Activated CD8-positive, alpha-beta T cell treated with anti-CD3 and anti-CD28 coated beads for 36 hours (primary cell): ENCODE measurements at regions not wholly inside any gene's neighbourhood (a gene's known extent, or its start where the extent isn't known, plus 50 kb on each side); places are given as distances from the start of the nearest gene placed in this dataset.

Experiments used
- ATAC-seq: fragments of 200-7000 bp; cut with Tn5 transposase; one replicate; pipeline ENCODE4 v1.10.0; 2021; ENCODE audit warnings: mild to moderate bottlenecking, moderate library complexity
- CTCF ChIA-PET: fragments of 350-600 bp; sonication (Branson Sonifier 250); formaldehyde crosslinking; loops from one replicate; lab custom pipeline; 2021; ENCODE audit warnings: antibody characterized with exemption; lab: Charles Lee
- POLR2A ChIA-PET: fragments of 350-600 bp; sonication (Branson Sonifier 250); formaldehyde crosslinking; loops from one replicate; lab custom pipeline; 2021; ENCODE audit warnings: antibody characterized with exemption; lab: Charles Lee
- DNase-seq: peaks from one replicate; pipeline ENCODE4 v3.0.0-alpha.2; 2020
- H3K27ac Mint-ChIP-seq: one replicate; pipeline ENCODE4 v1.8.0; 2021; ENCODE audit warnings: mild to moderate bottlenecking, mixed read lengths
- H3K27me3 Mint-ChIP-seq: one replicate; pipeline ENCODE4 v1.8.0; 2021; ENCODE audit warnings: mixed read lengths
- H3K36me3 Mint-ChIP-seq: one replicate; pipeline ENCODE4 v1.8.0; 2021; ENCODE audit warnings: low read depth, mixed read lengths
- H3K4me1 Mint-ChIP-seq: one replicate; pipeline ENCODE4 v1.8.0; 2021; ENCODE audit warnings: low read depth, mixed read lengths
- H3K4me3 Mint-ChIP-seq: one replicate; pipeline ENCODE4 v1.8.0; 2021; ENCODE audit warnings: mild to moderate bottlenecking, moderate library complexity, mixed read lengths
- H3K9me3 Mint-ChIP-seq: one replicate; pipeline ENCODE4 v1.8.0; 2021; ENCODE audit warnings: mixed read lengths
- intact Hi-C: fragments of 100-400 bp; cut with micrococcal nuclease; formaldehyde crosslinking; loops from one replicate; pipeline ENCODE4 v1.10.0; 2022
- TF ChIP-seq, protein P1 (sequence below): fragments of 200-600 bp; IDR thresholded peaks from one replicate; pipeline ENCODE4 v1.8.0; 2022; ENCODE audit warnings: antibody characterized with exemption, mild to moderate bottlenecking

DNA sequence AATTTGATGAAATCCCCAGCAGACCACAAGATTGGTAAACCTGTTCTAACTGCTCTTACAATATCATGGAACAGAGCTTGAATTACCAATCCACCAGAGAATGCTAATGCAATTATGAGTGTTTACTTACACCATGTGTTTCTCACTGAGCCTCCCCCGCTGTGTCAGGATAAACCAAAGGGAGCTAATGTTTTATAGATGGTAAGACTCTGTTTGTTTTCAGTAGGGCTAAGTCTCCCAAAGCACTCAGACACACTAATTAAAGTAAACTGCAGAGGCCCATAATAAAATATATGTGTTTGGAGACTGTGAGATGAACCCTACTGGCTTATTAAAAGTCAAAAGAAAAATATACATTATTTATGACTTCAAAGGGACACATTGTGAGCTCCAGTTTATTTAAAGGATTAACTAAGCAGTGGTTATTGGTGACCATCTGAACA, 261.7 kb upstream of the FAM241A start:
- Mint-ChIP-seq H3K4me3 (no peak overlapping the region), H3K27ac (no peak overlapping the region), H3K36me3 (no peaks in the 10 kb centered on the region), H3K4me1 (no peaks in the 10 kb centered on the region), H3K27me3 (no peaks in the 10 kb centered on the region), H3K9me3 (no peaks in the 10 kb centered on the region)
- ChIA-PET CTCF (no interaction called here), POLR2A (no interaction called here)
- DNase-seq (no peak), ATAC-seq (no peak)
- intact Hi-C loops, result no loop called here
- TF ChIP-seq, protein P1, sequence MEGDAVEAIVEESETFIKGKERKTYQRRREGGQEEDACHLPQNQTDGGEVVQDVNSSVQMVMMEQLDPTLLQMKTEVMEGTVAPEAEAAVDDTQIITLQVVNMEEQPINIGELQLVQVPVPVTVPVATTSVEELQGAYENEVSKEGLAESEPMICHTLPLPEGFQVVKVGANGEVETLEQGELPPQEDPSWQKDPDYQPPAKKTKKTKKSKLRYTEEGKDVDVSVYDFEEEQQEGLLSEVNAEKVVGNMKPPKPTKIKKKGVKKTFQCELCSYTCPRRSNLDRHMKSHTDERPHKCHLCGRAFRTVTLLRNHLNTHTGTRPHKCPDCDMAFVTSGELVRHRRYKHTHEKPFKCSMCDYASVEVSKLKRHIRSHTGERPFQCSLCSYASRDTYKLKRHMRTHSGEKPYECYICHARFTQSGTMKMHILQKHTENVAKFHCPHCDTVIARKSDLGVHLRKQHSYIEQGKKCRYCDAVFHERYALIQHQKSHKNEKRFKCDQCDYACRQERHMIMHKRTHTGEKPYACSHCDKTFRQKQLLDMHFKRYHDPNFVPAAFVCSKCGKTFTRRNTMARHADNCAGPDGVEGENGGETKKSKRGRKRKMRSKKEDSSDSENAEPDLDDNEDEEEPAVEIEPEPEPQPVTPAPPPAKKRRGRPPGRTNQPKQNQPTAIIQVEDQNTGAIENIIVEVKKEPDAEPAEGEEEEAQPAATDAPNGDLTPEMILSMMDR, result no peak

DNA sequence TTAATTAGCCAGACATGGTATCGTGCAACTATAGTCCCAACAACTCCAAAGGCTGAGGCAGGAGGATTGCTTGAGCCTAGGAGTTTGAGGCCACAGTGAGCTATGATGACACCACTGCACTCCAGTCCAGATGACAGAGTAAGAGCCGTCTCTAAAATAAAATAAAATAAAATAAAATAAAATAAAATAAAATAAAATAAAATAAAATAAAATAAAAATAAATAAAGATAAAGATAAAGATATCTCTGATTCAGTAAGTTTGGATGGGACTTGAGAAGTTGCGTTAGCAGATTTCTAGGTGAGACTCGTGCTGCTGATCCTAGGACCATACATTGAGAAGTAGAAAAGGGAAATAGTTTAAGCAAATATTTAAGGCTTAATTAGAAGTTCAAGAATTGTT, 254.8 kb upstream of the FAM241A start:
- H3K36me3 Mint-ChIP-seq, result no peaks in the 10 kb centered on the region
- CTCF ChIA-PET, result interaction anchor here (0.7 kb wide), 1 partner anchor 48 kb away, joined by 3 read pairs; no protein-coding TSS in a partner anchor
- H3K27me3 Mint-ChIP-seq, result no peaks in the 10 kb centered on the region
- no peak overlapping the region for H3K27ac Mint-ChIP-seq
- H3K4me1 Mint-ChIP-seq, result no peaks in the 10 kb centered on the region
- no peak overlapping the region for H3K4me3 Mint-ChIP-seq
- POLR2A ChIA-PET, result no interaction called here
- ATAC-seq (no peak), DNase-seq (no peak)
- H3K9me3 Mint-ChIP-seq, result peaks cover 2% of the 10 kb centered on the region
- TF ChIP-seq, protein P1, result no peak
- intact Hi-C loops, result no loop called here

DNA sequence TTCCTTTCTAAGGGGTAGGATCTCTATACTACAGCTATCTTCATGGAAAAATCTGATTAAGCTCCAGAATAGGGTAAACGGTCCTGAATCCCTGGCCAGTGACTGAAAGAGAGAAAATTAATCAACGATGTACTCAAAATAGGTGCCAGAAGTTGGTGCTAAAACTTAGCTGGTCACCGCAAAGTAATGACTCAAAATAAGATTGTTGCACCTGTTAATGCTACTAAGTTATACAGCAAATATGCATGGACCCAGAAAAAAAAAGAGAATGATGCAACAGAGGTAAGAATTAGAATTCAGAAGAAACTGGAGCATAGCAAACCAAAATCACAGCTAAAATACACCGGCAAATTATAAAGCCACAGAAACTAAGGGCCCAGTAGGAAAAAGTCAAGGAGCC, 239.7 kb upstream of the FAM241A start:
- Mint-ChIP-seq H3K27ac (no peak overlapping the region), H3K9me3 (no peaks in the 10 kb centered on the region), H3K36me3 (no peaks in the 10 kb centered on the region), H3K27me3 (no peaks in the 10 kb centered on the region), H3K4me3 (no peak overlapping the region), H3K4me1 (no peaks in the 10 kb centered on the region)
- ChIA-PET POLR2A (no interaction called here), CTCF (no interaction called here)
- TF ChIP-seq, protein P1, result no peak
- intact Hi-C loops, result no loop called here
- ATAC-seq, result no peak
- DNase-seq, result no peak

DNA sequence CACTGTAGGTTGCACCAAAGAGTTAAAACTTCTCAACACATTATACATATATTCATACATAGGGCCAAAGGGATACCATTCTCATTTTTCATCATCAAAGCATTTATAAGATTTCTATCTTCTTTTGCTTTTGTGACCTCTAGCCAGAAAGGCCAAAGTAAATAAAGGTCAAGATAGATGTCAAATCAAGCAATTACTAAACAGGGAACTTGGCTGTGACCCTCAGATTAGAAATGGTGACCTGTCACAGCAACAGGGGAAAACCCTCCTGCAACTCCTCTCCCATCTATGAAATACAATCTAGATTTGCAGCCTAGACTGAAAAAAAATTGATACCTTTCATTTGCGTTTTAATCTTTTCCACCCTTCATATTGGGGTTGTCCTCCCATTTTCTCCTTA, 225.6 kb upstream of the FAM241A start:
- ChIA-PET CTCF (no interaction called here), POLR2A (no interaction called here)
- H3K4me1 Mint-ChIP-seq, result no peaks in the 10 kb centered on the region
- intact Hi-C loops, result no loop called here
- no peak overlapping the region for H3K27ac Mint-ChIP-seq
- H3K9me3 Mint-ChIP-seq, result no peaks in the 10 kb centered on the region
- H3K36me3 Mint-ChIP-seq, result no peaks in the 10 kb centered on the region
- no peak for DNase-seq
- no peak for ATAC-seq
- H3K4me3 Mint-ChIP-seq, result no peak overlapping the region
- H3K27me3 Mint-ChIP-seq, result no peaks in the 10 kb centered on the region
- TF ChIP-seq, protein P1, result no peak

DNA sequence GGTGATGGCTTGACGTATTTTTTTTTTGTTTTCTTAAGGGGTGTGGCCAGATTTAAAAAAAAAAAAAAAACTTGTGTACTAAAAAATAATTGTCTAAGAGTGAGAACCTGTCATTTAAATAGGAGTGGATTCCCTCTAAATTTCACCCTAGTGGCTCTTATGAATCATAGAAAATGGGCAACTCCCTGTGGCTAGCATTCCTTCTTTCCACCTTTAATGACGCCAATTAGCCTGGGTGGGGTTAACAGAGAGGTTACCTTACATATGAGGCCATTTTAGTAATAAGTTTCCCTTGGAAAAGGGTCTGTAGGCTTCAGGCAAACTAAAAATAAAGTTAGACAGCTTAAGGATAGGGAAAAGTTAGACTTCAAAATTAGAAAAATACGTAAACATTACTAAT, 223.5 kb upstream of the FAM241A start:
- TF ChIP-seq, protein P1, result no peak

More for the DNA sequence above, 223.5 kb upstream of the FAM241A start:
- ChIA-PET POLR2A (no interaction called here), CTCF (no interaction called here)
- H3K27ac Mint-ChIP-seq, result no peak overlapping the region
- intact Hi-C loops, result no loop called here
- H3K4me1 Mint-ChIP-seq, result no peaks in the 10 kb centered on the region
- no peak for ATAC-seq
- no peaks in the 10 kb centered on the region for H3K27me3 Mint-ChIP-seq
- H3K36me3 Mint-ChIP-seq, result no peaks in the 10 kb centered on the region
- no peak for DNase-seq
- no peaks in the 10 kb centered on the region for H3K9me3 Mint-ChIP-seq
- H3K4me3 Mint-ChIP-seq, result no peak overlapping the region
